Trophoblast cell (in vitro differentiated cells and primary cell): ENCODE measurements at regions not wholly inside any gene's neighbourhood (a gene's known extent, or its start where the extent isn't known, plus 50 kb on each side); places are given as distances from the start of the nearest gene placed in this dataset.
A peak's percentile ranks its signal among the peaks of the same experiment; 100 is the strongest.
"Not testable (repeated sequence)": the region's sequence is repeated elsewhere in the genome, so short reads cannot be mapped to it uniquely, and the experiment has no call there.

Experiments
- DNase-seq, 2 donors: peaks; one replicate each; pipeline ENCODE4 v3.0.0-alpha.2; 2016
- H2AFZ ChIP-seq: 2 replicates; pipeline ENCODE4 v1.6.1; 2013; ENCODE audit warnings: low read length, moderate library complexity, mild to moderate bottlenecking; ENCODE audit not compliant: insufficient read depth, poor library complexity
- H2AK5ac ChIP-seq: 2 replicates; pipeline ENCODE4 v1.6.1; 2013; ENCODE audit warnings: mild to moderate bottlenecking, low read length
- H2BK120ac ChIP-seq: 2 replicates; pipeline ENCODE4 v1.6.1; 2013; ENCODE audit warnings: low read length, mild to moderate bottlenecking, moderate library complexity; ENCODE audit not compliant: insufficient read depth, poor library complexity
- H2BK12ac ChIP-seq: 2 replicates; pipeline ENCODE4 v1.6.1; 2013; ENCODE audit warnings: mild to moderate bottlenecking, low read length, moderate library complexity
- H2BK5ac ChIP-seq: 2 replicates; pipeline ENCODE4 v1.6.1; 2013; ENCODE audit warnings: low read length, low read depth, moderate library complexity, mild to moderate bottlenecking; ENCODE audit not compliant: poor library complexity
- H3K14ac ChIP-seq: 2 replicates; pipeline ENCODE4 v1.6.1; 2013; ENCODE audit warnings: mild to moderate bottlenecking, low read length
- H3K18ac ChIP-seq: 2 replicates; pipeline ENCODE4 v1.6.1; 2013; ENCODE audit warnings: mild to moderate bottlenecking, low read length
- H3K23ac ChIP-seq: 2 replicates; pipeline ENCODE4 v1.6.1; 2013; ENCODE audit warnings: low read length
- H3K27ac ChIP-seq: 2 replicates; pipeline ENCODE4 v1.5.1; 2013; ENCODE audit warnings: low read depth, mild to moderate bottlenecking, inconsistent platforms, low read length, moderate library complexity
- H3K27me3 ChIP-seq: 2 replicates; pipeline ENCODE4 v1.6.1; 2013; ENCODE audit warnings: inconsistent platforms, mild to moderate bottlenecking, low read length, moderate library complexity; ENCODE audit not compliant: insufficient read depth
- H3K36me3 ChIP-seq, 2 experiments: 1 replicate in 1 of 2; 2 replicates in 1 of 2; pipeline ENCODE4 v1.6.1; 2013; ENCODE audit warnings: low read length in 2 of 2, mild to moderate bottlenecking in 2 of 2, moderate library complexity in 1 of 2; ENCODE audit not compliant: insufficient read depth in 2 of 2, control insufficient read depth in 1 of 2
- H3K4ac ChIP-seq: 2 replicates; pipeline ENCODE4 v1.6.1; 2013; ENCODE audit warnings: low read depth, mild to moderate bottlenecking, low read length, moderate library complexity
- H3K4me1 ChIP-seq, 2 experiments: 1 replicate in 1 of 2; 2 replicates in 1 of 2; pipeline ENCODE4 v1.6.1; 2013; ENCODE audit warnings: low read length in 2 of 2, mild to moderate bottlenecking in 2 of 2, moderate library complexity in 1 of 2; ENCODE audit not compliant: insufficient read depth in 2 of 2, control insufficient read depth in 1 of 2
- H3K4me2 ChIP-seq: 2 replicates; pipeline ENCODE4 v1.6.1; 2013; ENCODE audit warnings: inconsistent platforms, mild to moderate bottlenecking, low read length, moderate library complexity
- H3K4me3 ChIP-seq: 2 replicates; pipeline ENCODE4 v1.5.1; 2013; ENCODE audit warnings: mild to moderate bottlenecking, low read depth, low read length, inconsistent platforms
- H3K79me1 ChIP-seq: one replicate; pipeline ENCODE4 v1.6.1; 2013; ENCODE audit warnings: low read length
- H3K79me2 ChIP-seq: 2 replicates; pipeline ENCODE4 v1.6.1; 2013; ENCODE audit warnings: low read length, mild to moderate bottlenecking; ENCODE audit not compliant: control insufficient read depth, insufficient read depth, poor library complexity
- H3K9ac ChIP-seq: 2 replicates; pipeline ENCODE4 v1.6.1; 2013; ENCODE audit warnings: mild to moderate bottlenecking, low read length
- H3K9me3 ChIP-seq: 2 replicates; pipeline ENCODE4 v1.6.1; 2013; ENCODE audit warnings: low read depth, mild to moderate bottlenecking, control low read depth, inconsistent platforms, low read length; ENCODE audit not compliant: insufficient read depth
- H4K12ac ChIP-seq: 2 replicates; pipeline ENCODE4 v1.6.1; 2013; ENCODE audit warnings: low read depth, mild to moderate bottlenecking, low read length, moderate library complexity
- H4K8ac ChIP-seq: 2 replicates; pipeline ENCODE4 v1.6.1; 2013; ENCODE audit warnings: low read depth, mild to moderate bottlenecking, low read length, moderate library complexity
- H4K91ac ChIP-seq: one replicate; pipeline ENCODE4 v1.6.1; 2013; ENCODE audit warnings: low read depth, mild to moderate bottlenecking, low read length, moderate library complexity
- WGBS: extraction: QIAGEN DNeasy Blood & Tissue Kit; methylation state at CpG from one replicate; pipeline ENCODE4 v1.1.7; 2013; ENCODE audit warnings: missing lambda C conversion rate; ENCODE audit not compliant: insufficient read length, insufficient coverage; ENCODE audit errors: extremely low coverage; 5-methylcytosine and 5-hydroxymethylcytosine counted together

- no peak for DNase-seq
- H2BK5ac ChIP-seq = no peak overlapping the region
- no peak overlapping the region for H2BK120ac ChIP-seq
- no peak overlapping the region for H3K18ac ChIP-seq
- H3K36me3 ChIP-seq = no peaks in the 10 kb centered on the region
- H4K12ac ChIP-seq = no peak overlapping the region
- H3K27ac ChIP-seq = no peak overlapping the region
- WGBS = no CpG with 5 or more reads among the region's 4 CpGs
- H2BK12ac ChIP-seq = no peak overlapping the region
- H3K23ac ChIP-seq = no peak overlapping the region
- H3K4me3 ChIP-seq = no peak overlapping the region
- no peak overlapping the region for H4K8ac ChIP-seq
- no peak overlapping the region for H2AFZ ChIP-seq
- no peaks in the 10 kb centered on the region for H3K27me3 ChIP-seq
- no peak overlapping the region for H2AK5ac ChIP-seq
- H3K79me2 ChIP-seq = no peaks in the 10 kb centered on the region
- no peak overlapping the region for H4K91ac ChIP-seq
- no peak overlapping the region for H3K4me2 ChIP-seq
- no peaks in the 10 kb centered on the region for H3K9me3 ChIP-seq
- no peak overlapping the region for H3K4ac ChIP-seq
- no peak overlapping the region for H3K9ac ChIP-seq
- no peaks in the 10 kb centered on the region for H3K79me1 ChIP-seq
- no peak overlapping the region for H3K14ac ChIP-seq
- no peaks in the 10 kb centered on the region for H3K4me1 ChIP-seq
These were observed 476.7 kb upstream of the RAB6C start for GRCh38 chr2:129502781-129503180.

GRCh38 chr2:129504646-129505045 is 474.8 kb upstream of the RAB6C start:
- Histone ChIP-seq H3K27me3 (no peaks in the 10 kb centered on the region), H4K91ac (no peak overlapping the region), H2AK5ac (no peak overlapping the region), H3K18ac (no peak overlapping the region), H2BK5ac (no peak overlapping the region), H3K9ac (no peak overlapping the region), H3K4me1 (no peaks in the 10 kb centered on the region), H3K23ac (no peak overlapping the region), H3K4ac (no peak overlapping the region), H4K12ac (no peak overlapping the region), H3K79me2 (no peaks in the 10 kb centered on the region), H3K4me2 (no peak overlapping the region), H3K27ac (no peak overlapping the region), H3K4me3 (no peak overlapping the region), H3K9me3 (no peaks in the 10 kb centered on the region), H3K79me1 (no peaks in the 10 kb centered on the region), H3K14ac (no peak overlapping the region), H2BK120ac (no peak overlapping the region), H4K8ac (no peak overlapping the region), H2AFZ (no peak overlapping the region), H2BK12ac (no peak overlapping the region), H3K36me3 (no peaks in the 10 kb centered on the region)
- WGBS = no CpG with 5 or more reads among the region's 3 CpGs
- peak in 1 of 2 donors; percentile 25 for DNase-seq

- no peak overlapping the region for H2BK5ac ChIP-seq
- H4K8ac ChIP-seq = no peak overlapping the region
- H2AK5ac ChIP-seq = no peak overlapping the region
- no CpG with 5 or more reads among the region's 4 CpGs for WGBS
- no peak overlapping the region for H3K4me2 ChIP-seq
- H3K79me2 ChIP-seq = no peaks in the 10 kb centered on the region
- H4K12ac ChIP-seq = no peak overlapping the region
- no peak overlapping the region for H3K9ac ChIP-seq
- H4K91ac ChIP-seq = no peak overlapping the region
- no peak overlapping the region for H2BK120ac ChIP-seq
- no peaks in the 10 kb centered on the region for H3K36me3 ChIP-seq
- H3K4me1 ChIP-seq = no peaks in the 10 kb centered on the region
- no peak overlapping the region for H3K23ac ChIP-seq
- H3K4ac ChIP-seq = no peak overlapping the region
- H3K27ac ChIP-seq = no peak overlapping the region
- H3K4me3 ChIP-seq = no peak overlapping the region
- no peak for DNase-seq
- no peaks in the 10 kb centered on the region for H3K79me1 ChIP-seq
- H3K27me3 ChIP-seq = no peaks in the 10 kb centered on the region
- H3K18ac ChIP-seq = no peak overlapping the region
- no peak overlapping the region for H2AFZ ChIP-seq
- H3K9me3 ChIP-seq = peaks cover 7% of the 10 kb centered on the region
- H2BK12ac ChIP-seq = no peak overlapping the region
- H3K14ac ChIP-seq = no peak overlapping the region
These were observed 460.5 kb upstream of the RAB6C start for GRCh38 chr2:129518937-129519336.

GRCh38 chr2:129532158-129532557 is 447.3 kb upstream of the RAB6C start:
- H2BK120ac ChIP-seq, H2BK12ac ChIP-seq, H3K4me3 ChIP-seq, H4K12ac ChIP-seq, H3K18ac ChIP-seq, H2AK5ac ChIP-seq, H3K4me1 ChIP-seq, DNase-seq, H3K14ac ChIP-seq, H3K9ac ChIP-seq, H3K27ac ChIP-seq, H3K79me2 ChIP-seq, H3K4me2 ChIP-seq, H2BK5ac ChIP-seq, H3K79me1 ChIP-seq, H3K9me3 ChIP-seq, H4K91ac ChIP-seq, H3K4ac ChIP-seq, H3K27me3 ChIP-seq, H2AFZ ChIP-seq, H3K23ac ChIP-seq, H3K36me3 ChIP-seq, H4K8ac ChIP-seq: not testable (repeated sequence)
- no CpG with 5 or more reads among the region's 9 CpGs for WGBS
